ENCODE measurements at regions not wholly inside any gene's neighbourhood (a gene's known extent, or its start where the extent isn't known, plus 50 kb on each side); places are given as distances from the start of the nearest gene placed in this dataset.

- H3K27ac ChIP-seq (ENCODE audit: low read depth, low read length): no peak overlapping the region
- H3K27me3 ChIP-seq (ENCODE audit: control insufficient read depth, low read length): no peaks in the 10 kb centered on the region
Observed at GRCh38 chr4:124212815-124213630, 499.5 kb downstream of the ANKRD50 start.

GRCh38 chr4:124219389-124219788, 493.1 kb downstream of the ANKRD50 start:
- H3K4me3 ChIP-seq (ENCODE audit: low read length): no peak overlapping the region
- no peaks in the 10 kb centered on the region for H3K36me3 ChIP-seq (ENCODE audit: control insufficient read depth, low read length)
- no peak for TF ChIP-seq EZH2phosphoT487 (IDR thresholded peaks at IDR 0.05; ENCODE audit: borderline replicate concordance, low read length)
- no peak for TF ChIP-seq CTCF (IDR thresholded peaks at IDR 0.05; ENCODE audit: low read depth, low read length, poor library complexity, severe bottlenecking)
- no peaks in the 10 kb centered on the region for H3K27me3 ChIP-seq (ENCODE audit: control insufficient read depth, low read length)
- no peak overlapping the region for H3K27ac ChIP-seq (ENCODE audit: low read depth, low read length)
- no peaks in the 10 kb centered on the region for H3K79me2 ChIP-seq (ENCODE audit: control insufficient read depth, low read length)
- H3K4me1 ChIP-seq (ENCODE audit: control insufficient read depth, low read length): no peaks in the 10 kb centered on the region
- no peaks in the 10 kb centered on the region for H3F3A ChIP-seq (ENCODE audit: control insufficient read depth, insufficient read depth)
- no peaks in the 10 kb centered on the region for H3K9me2 ChIP-seq (replicated peaks; ENCODE audit: control insufficient read depth, low read length)
- no peak overlapping the region for H3K4me2 ChIP-seq (ENCODE audit: low read length)
- H3K9me3 ChIP-seq (ENCODE audit: control insufficient read depth, insufficient read depth, low read length): no peaks in the 10 kb centered on the region
- H4K20me1 ChIP-seq (ENCODE audit: control insufficient read depth, insufficient read depth, low read depth, low read length): no peaks in the 10 kb centered on the region

More at GRCh38 chr4:124212815-124213630, 499.5 kb downstream of the ANKRD50 start:
- H3K36me3 ChIP-seq (ENCODE audit: control insufficient read depth, low read length): no peaks in the 10 kb centered on the region
- TF ChIP-seq EZH2phosphoT487 (IDR thresholded peaks at IDR 0.05; ENCODE audit: borderline replicate concordance, low read length) (no peak), CTCF (IDR thresholded peaks at IDR 0.05; ENCODE audit: low read depth, low read length, poor library complexity, severe bottlenecking) (no peak)
- no peaks in the 10 kb centered on the region for H3K4me1 ChIP-seq (ENCODE audit: control insufficient read depth, low read length)
- H3K9me3 ChIP-seq (ENCODE audit: control insufficient read depth, insufficient read depth, low read length): no peaks in the 10 kb centered on the region
- no peaks in the 10 kb centered on the region for H3K79me2 ChIP-seq (ENCODE audit: control insufficient read depth, low read length)
- no peaks in the 10 kb centered on the region for H4K20me1 ChIP-seq (ENCODE audit: control insufficient read depth, insufficient read depth, low read depth, low read length)
- no peaks in the 10 kb centered on the region for H3K9me2 ChIP-seq (replicated peaks; ENCODE audit: control insufficient read depth, low read length)
- H3F3A ChIP-seq (ENCODE audit: control insufficient read depth, insufficient read depth): no peaks in the 10 kb centered on the region
- no peak overlapping the region for H3K4me2 ChIP-seq (ENCODE audit: low read length)
- no peak overlapping the region for H3K4me3 ChIP-seq (ENCODE audit: low read length)

DNA sequence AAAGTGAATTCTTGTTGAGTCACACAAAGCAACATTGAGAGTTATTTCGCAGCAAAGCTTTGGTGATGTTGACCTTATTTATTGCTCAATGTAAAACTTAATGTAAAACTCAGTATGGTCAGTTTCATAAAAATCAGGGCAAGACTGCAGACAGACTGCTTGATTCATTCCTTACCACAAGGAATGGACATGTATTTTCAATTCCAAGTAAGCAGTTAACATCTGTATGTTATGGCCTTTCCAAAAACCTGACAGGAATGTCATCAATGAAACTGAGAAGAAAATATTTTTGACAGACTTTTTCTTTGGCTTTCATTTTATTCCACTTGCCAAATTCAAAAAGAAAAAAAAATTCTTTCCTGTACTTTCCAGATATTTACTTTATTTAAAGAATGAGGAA, 488.3 kb downstream of the ANKRD50 start:
- H3K4me3 ChIP-seq (ENCODE audit: low read length): no peak overlapping the region
- no peaks in the 10 kb centered on the region for H3K79me2 ChIP-seq (ENCODE audit: control insufficient read depth, low read length)
- no peak overlapping the region for H3K4me2 ChIP-seq (ENCODE audit: low read length)
- H4K20me1 ChIP-seq (ENCODE audit: control insufficient read depth, insufficient read depth, low read depth, low read length): no peaks in the 10 kb centered on the region
- no peaks in the 10 kb centered on the region for H3K36me3 ChIP-seq (ENCODE audit: control insufficient read depth, low read length)
- H3K27ac ChIP-seq (ENCODE audit: low read depth, low read length): no peak overlapping the region
- H3K4me1 ChIP-seq (ENCODE audit: control insufficient read depth, low read length): no peaks in the 10 kb centered on the region
- no peak for TF ChIP-seq CTCF (IDR thresholded peaks at IDR 0.05; ENCODE audit: low read depth, low read length, poor library complexity, severe bottlenecking)
- no peak for TF ChIP-seq EZH2phosphoT487 (IDR thresholded peaks at IDR 0.05; ENCODE audit: borderline replicate concordance, low read length)
- no peaks in the 10 kb centered on the region for H3F3A ChIP-seq (ENCODE audit: control insufficient read depth, insufficient read depth)
- no peaks in the 10 kb centered on the region for H3K9me3 ChIP-seq (ENCODE audit: control insufficient read depth, insufficient read depth, low read length)
- no peaks in the 10 kb centered on the region for H3K27me3 ChIP-seq (ENCODE audit: control insufficient read depth, low read length)
- H3K9me2 ChIP-seq (replicated peaks; ENCODE audit: control insufficient read depth, low read length): no peaks in the 10 kb centered on the region

Data from DOHH2 (cell line).